ENCODE measurements at regions not wholly inside any gene's neighbourhood (a gene's known extent, or its start where the extent isn't known, plus 50 kb on each side); places are given as distances from the start of the nearest gene placed in this dataset.
"Not testable (repeated sequence)": the region's sequence is repeated elsewhere in the genome, so short reads cannot be mapped to it uniquely, and the experiment has no call there.

DNA sequence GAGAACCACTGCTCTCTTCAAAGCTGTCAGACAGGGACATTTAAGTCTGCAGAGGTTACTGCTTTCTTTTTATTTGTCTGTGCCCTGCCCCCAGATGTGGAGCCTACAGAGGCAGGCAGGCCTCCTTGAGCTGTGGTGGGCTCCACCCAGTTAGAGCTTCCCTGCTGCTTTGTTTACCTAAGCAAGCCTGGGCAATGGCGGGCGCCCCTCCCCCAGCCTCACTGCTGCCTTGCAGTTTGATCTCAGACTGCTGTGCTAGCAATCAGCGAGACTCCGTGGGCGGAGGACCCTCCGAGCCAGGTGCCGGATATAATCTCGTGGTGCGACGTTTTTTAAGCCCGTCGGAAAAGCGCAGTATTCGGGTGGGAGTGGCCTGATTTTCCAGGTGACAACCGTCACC, 150.8 kb downstream of the FAM170A start:
- TF ChIP-seq POLR2A (IDR thresholded peaks at IDR 0.05), result not testable (repeated sequence)
- TF ChIP-seq, protein P1, sequence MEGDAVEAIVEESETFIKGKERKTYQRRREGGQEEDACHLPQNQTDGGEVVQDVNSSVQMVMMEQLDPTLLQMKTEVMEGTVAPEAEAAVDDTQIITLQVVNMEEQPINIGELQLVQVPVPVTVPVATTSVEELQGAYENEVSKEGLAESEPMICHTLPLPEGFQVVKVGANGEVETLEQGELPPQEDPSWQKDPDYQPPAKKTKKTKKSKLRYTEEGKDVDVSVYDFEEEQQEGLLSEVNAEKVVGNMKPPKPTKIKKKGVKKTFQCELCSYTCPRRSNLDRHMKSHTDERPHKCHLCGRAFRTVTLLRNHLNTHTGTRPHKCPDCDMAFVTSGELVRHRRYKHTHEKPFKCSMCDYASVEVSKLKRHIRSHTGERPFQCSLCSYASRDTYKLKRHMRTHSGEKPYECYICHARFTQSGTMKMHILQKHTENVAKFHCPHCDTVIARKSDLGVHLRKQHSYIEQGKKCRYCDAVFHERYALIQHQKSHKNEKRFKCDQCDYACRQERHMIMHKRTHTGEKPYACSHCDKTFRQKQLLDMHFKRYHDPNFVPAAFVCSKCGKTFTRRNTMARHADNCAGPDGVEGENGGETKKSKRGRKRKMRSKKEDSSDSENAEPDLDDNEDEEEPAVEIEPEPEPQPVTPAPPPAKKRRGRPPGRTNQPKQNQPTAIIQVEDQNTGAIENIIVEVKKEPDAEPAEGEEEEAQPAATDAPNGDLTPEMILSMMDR (IDR thresholded peaks at IDR 0.05), result not testable (repeated sequence)
